ENCODE measurements at regions not wholly inside any gene's neighbourhood (a gene's known extent, or its start where the extent isn't known, plus 50 kb on each side); places are given as distances from the start of the nearest gene placed in this dataset.

DNA sequence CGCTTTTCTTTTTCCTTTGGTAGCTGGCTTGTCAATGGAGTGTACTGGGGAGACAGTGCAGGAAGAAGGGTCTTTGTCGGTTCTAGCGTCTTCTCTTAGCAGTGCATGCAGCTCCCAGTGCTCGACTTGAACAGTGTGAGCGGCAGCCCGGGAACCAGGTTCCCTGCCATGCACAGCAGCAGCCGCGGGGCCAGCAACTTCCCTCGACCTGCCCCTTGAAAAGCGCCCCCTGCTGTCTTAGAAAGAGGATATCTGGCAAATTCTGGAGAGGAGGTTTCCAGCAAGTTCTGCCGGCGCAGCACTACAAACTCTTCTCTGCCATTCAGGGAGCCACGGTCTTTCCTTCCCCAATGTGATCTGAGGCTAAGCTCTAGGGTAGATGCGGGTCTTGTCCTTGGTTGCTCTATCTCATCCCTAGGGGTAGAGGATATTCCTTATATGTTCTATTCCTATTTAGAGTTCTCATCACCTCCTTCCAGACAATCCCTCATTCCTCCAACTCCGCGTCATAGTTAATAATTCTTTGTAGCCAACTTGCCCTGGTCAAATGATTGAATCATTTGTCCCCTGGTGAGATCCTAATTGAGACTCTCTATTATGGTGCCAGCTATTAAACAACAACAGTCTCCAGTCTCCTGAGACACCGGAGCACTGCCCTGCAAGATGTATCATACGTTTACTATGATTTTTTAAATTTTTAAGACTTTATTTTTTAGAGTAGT, 451.3 kb downstream of the PMP22 start:
- DNase-seq (ENCODE audit: low spot score): peak; percentile 20

DNA sequence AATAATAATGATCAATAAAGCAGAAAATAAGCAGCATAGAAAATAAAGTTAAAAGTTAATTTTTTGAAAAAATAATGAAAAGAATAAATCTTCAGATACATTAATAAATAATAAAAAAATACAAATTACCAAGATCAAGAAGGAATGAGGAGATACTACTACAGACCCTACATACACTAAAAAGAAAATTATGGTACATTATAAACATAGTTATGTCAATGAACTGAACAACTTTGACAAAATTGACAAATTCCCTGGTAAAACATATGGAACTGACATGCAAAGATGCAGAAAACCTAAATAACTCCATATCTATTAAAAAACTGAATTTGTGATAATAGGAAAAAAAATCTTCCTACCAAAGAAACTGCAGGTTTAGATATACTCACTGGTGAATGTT, 456.7 kb downstream of the PMP22 start:
- DNase-seq (ENCODE audit: low spot score): no peak

DNA sequence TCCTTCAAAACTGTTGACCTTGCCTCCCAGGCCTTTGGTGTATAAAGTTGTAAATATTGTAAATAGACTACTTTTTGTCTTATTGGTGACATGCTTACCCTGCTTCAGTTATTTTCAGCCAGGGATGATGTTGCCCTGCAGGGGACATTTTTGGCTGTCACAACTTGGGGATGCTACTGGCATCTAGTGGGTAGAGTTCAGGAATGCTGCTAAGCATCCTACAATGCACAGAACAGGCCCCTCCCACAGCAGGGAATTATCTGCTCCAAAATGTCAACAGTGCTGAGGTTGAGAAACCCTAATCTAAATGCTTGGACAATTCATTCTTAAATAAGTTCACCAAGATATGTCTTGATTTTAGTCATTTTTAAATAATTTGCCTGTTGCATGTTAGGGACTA, 459.8 kb downstream of the PMP22 start:
- DNase-seq (ENCODE audit: low spot score): no peak

DNA sequence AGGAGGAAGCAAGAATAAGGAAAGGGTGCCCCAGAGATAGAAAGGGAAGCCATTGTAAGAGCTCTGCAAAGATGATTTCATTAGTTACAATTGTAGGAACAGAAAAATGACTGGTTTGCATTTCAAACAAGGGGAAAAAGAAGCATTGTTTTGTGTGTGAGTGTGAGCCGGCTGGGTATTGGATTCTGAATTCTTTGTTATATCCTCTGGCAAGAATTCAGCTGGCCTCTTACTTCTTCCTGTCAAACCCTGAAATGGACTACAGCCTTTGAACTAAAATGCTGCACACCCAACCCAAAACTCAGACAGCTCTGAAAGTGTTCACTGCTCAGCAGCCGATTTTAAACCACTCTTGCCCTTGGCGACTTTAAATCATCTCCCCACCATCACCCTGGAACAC, 461.3 kb downstream of the PMP22 start:
- no peak for DNase-seq (ENCODE audit: low spot score)

DNA sequence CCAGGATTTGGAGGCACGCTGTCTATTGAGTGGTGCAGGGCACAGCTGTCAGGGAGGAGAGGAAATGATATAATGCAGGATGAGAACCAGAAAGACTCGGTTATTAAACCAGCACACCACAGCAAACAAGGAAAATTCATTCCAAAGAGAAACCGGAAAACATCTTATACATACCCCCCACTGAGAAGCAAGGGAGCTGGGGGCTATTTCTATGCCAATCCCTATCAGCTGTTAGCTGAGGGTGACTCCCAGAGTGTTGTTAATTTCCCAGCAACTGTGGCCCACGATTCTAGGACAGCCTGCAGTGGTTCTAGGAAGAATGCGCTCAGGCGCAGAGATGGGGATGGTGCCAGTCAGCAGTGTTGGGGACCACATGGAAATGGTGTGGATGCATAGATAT, 467.3 kb downstream of the PMP22 start:
- DNase-seq (ENCODE audit: low spot score): no peak

DNA sequence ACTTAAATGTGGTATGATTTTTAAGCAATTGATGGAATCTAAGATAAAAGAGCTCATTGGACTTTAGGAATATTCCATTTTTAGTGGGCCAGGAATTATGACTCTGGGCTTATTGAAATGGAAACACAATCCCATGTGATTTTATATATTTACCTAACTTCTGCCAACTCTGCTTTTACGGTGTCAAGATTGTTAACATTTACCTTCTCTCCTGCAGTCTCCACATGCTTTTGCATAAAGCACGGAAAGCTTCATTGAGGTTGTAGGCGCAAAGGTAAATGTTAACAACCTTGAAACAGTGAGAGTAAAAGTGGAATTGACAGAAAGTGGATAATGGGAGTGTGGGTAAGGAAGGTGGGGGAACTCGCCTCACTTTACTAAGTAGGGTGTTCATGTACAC, 468.1 kb downstream of the PMP22 start:
- no peak for DNase-seq (ENCODE audit: low spot score)

DNA sequence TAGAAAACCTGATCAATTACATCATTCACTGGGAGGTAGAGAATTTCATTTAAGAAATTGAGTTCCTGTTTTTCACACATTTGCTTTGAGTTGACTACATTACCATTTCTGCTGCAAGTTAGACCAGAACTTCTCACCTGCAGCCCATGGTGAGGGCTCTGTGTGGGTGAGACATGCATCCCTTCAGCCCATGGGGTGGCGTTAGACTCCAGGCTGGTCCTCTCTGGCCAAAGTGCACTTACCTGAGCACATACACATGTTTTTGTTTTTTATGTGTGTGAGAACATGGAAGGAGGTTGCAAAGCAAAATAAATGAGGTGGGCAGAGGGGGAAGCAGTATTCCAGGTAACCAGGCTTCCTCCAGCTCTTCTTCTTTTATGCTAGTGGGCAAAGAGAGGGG, 470.2 kb downstream of the PMP22 start:
- no peak for DNase-seq (ENCODE audit: low spot score)

DNA sequence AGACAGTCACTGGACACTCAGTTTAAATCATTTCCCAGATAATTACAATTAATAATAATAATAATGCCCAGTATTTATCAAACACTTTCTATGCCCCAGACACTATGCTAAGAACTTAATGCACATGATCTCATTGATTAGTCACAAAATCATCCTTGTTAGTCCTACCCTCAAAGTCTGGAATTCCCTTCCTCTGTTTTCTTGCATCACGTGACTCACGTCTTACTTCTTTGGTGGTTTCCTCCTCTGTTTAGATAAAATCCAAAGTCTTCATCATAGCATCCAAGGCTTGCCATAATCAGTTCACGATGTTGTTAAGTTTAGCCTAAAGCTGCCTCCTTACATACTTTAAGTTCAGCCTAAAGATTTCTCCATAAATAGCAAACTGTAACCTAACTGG, 471.9 kb downstream of the PMP22 start:
- no peak for DNase-seq (ENCODE audit: low spot score)

DNA sequence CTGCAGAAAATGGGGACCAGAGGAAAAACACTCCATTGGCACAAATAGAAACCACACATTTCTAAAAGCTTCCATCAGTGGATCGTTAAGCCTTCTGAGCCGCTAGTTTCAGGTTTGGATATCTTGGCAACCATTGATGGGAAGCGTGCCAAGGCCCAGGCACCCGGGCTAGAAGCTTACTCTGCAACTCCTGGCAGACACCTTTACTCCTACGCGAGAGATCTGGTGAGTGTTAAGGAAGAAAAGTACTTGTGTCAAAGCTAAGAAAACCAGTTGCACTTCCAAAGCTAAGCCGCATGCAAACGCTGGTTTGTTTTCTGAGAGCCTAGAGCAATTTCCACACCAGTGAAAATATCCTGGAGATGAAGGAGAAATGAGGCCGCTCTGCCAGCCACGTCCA, 472.4 kb downstream of the PMP22 start:
- DNase-seq (ENCODE audit: low spot score): no peak

DNA sequence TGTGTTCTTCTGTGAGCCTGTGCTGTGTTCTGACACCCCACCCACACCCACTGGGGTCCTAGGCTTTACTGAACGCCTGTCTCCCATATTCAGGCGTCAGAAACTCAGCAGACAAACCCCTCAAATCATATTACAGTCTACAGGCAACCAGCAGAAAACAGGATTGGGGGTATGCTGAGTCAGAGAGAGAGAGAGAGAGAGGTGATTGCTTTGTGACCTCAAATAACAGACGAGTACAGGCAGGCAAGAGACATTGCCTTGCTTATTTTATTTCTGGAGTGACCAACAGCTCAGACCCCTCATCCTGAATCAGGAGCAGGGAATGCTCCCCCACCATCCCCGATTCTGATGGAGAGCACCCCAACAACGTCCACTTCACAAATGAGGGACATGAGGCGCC, 473.9 kb downstream of the PMP22 start:
- DNase-seq (ENCODE audit: low spot score): no peak

DNA sequence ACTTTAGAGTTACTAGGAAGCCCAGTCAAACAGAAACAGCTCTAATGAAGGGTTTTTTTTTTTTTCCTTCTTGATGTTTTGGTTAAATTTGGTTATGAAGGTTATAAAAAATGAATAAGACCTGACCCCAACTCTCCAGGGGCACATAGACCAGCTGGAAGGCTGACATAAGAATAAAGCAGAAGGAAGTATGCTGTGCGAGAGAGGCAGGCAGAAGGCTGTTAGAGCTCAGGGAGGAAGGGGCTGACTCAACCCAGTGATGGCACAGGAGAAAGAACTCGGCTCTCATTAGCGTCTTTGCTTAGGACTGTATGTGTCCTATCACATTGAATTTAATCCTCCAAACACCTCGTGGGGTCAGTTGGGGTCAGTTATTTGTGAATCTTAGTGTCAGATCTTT, 474.6 kb downstream of the PMP22 start:
- no peak for DNase-seq (ENCODE audit: low spot score)

DNA sequence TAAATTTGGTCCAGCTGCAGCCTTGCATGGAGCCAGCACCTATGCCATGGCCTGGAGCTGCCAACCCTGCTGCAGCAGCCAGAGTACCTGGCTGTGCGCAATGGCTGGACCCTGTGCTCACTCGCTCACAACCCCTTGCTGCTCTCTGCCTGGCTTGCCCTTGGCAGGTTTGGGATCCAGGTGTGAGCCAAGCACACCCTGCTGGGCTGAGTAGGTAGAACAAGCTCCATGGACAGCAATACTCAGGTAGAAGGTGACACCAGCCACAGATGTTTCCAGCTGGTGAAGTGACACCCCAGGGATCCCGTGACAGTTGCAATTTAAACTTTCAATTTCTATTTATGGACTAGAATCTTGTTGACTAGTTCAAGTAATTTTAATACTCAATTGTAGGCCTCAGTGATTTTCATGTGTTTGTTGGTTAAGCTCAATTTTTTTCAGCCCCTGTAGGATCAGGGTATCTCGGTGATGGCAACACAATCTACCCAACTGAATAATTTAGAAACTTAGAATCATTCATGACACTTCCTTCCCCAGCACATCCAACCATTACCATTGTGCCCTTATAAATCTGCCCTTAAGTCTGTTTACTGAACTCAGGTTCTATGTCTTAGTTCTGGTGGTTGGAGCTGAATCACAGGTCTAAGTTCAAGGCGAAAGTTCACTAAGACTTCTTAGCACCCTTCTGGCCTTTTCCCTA, 480.0 kb downstream of the PMP22 start:
- peak; percentile 18 for DNase-seq (ENCODE audit: low spot score)

DNA sequence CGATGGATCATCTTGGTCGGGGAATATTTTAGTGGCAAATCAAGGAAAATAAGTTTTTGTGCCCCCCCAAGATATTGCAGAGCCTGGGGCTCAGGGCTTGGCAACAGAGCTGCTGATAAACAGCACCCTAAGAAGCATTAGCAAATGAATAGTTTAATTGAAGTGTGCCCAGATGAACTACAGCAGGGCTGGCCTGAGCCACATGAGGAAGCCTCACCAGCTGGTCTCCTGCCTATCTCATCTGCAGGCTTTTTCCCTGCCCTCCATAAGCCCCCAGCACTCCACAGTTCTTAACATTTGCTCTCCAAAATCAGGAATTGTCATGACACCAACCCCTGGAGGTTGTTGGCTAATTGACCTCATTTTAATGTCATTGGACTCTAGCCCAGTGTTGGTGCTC, 480.2 kb downstream of the HS3ST3B1 start:
- no peak for DNase-seq (ENCODE audit: low spot score)

DNA sequence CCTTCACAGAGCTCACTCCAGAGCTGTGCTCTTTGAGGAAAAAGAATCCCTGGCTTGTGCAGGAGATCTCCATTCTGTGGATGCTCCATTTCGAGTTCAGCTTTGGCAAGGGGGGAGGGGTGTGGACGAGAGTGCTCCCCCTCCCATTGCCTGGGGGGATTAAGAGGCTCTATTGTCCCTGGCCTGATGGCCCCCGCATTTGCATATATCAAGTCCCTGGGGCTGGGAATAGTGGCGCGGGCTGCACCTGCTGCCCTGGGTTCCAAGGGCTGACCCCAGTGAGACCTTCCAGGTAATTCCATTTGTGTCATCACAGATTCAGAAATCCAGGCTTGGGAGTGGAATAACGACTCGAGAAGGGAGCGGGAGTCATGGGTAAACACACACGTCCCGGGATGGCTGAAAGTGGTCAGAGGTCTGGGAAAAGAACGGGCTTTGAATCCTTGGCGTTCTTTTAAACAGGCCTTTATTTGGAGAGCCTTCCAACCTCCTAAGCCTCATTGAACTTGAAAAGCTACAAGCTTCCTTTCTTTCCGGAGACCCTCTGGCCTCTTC, 479.3 kb downstream of the HS3ST3B1 start:
- no peak for DNase-seq (ENCODE audit: low spot score)

DNA sequence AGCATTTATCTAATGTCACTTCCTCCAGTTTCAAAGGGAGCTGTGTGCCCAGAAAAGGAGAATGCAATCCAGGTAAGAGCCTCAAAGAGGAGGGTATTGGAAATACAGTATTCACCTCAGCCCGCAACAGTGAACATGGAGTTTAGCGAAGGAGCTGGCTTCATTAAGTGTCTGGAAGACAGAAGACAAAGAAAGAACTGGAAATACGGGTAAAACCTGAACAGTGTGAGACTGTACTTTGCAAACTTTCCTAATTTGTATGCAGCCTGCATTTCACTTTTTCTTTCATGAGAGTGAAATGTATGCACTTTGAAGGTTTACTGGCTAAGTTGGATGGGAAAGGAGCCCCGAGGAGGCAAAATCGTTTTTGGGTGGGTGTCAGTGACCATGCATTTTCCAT, 478.4 kb downstream of the HS3ST3B1 start:
- DNase-seq (ENCODE audit: low spot score): no peak

DNA sequence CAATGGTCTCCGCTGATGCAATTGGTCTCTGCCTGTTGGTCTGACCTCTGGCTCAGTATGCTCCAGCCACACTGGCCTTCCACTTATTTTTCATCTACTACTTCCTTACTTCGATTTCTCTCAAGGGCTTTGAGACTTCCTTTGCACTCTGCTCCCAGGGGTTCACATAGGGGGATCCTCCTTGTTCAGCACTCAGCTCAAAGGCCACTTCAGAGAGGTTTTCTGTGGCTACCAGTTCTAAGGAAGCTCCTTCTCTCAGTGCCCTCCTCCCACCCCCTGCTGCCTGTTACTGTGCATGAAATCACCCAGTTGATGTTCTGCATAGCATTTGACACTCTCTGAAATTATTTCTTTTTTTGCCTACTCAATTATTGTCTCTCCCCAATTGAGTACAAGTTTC, 476.4 kb downstream of the HS3ST3B1 start:
- no peak for DNase-seq (ENCODE audit: low spot score)

DNA sequence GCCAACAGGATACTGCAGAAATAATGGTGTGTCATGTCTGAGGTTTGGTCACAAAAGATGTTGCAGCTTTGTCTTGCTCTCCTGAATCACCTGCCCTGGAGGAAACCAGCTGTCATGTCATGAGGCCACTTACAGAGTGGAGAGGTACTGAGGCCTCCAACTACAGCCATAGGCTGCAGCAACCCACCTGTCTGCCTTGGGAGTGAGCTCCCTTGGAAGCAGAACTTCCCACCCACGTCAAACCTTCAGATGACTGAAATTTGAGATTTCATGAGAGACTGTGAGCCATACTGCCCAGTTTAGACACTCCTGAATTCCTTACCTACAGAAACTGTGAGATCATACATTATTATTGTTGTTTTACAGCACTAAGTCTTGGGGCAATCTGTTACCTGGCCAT, 475.9 kb downstream of the HS3ST3B1 start:
- no peak for DNase-seq (ENCODE audit: low spot score)

DNA sequence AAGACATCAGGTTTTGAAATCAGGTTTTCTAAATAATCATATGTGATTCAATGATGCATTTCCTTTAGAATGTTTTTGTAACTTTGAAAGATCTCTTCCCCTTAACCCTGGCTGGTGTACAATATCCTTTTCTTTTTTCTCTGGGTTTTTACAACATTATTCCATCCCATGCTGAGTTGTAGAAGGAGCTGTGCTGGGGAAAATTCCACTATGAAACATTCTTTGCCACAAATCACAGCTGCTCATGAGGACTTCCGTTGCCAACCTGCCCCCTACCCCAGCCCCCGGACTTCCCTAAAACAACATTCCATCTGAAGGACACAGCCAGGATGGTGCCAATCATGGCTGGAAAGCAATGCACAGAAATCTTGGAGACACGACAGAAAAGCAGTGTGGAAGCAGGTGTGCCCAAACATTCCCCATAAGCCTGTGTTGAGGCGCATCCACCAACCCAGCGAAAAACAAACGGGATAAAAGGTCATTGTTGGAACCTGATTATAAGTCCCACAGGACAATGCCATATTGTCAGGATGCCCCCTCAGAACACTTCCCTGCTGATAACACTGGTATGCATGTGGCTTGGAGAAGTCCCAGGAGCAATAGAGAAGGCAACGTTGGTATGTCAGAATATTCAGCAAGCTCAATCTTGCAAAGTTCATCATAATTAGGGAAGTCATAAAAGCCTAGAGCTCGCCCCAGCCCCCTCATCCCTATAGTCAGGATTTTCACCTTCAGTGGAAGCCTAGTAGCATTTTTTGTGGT, 475.0 kb downstream of the HS3ST3B1 start:
- no peak for DNase-seq (ENCODE audit: low spot score)

DNA sequence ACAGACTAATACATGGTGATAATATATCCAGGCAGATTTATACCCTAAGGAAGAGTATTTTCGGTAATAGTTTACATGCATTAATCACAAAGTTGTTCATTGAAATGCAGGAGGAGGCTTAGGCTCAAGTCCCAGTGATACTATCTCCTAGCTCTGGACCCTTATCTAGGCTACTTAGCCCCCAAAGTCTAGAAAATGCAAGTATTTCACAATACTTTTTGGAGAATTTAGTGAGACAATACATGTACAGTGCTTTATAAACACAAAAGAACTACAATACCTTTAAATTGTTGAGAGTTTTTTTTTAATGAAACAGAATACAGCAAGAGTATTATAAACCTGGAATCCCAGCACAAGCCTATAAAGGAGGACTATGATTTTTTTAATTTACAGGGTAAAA, 473.9 kb downstream of the HS3ST3B1 start:
- no peak for DNase-seq (ENCODE audit: low spot score)

DNA sequence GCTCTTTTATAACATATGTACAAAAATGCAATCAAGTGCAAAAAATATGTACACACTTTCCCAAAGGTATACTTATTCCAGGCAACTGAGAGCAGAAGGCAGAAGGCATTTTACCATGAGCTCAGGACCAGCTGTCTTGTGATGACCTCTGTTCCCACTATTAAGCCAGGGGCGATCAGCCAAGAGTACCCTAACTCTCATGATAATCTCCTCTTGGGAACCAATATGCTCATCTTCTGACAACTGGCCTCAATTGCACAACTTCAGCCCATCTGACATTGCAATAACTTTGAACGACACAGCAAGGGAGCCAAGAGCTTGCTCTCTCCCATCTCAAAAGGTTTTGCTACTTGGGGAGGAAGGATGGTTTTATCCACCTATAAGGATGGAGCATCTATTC, 471.9 kb downstream of the HS3ST3B1 start:
- DNase-seq (ENCODE audit: low spot score): no peak

DNA sequence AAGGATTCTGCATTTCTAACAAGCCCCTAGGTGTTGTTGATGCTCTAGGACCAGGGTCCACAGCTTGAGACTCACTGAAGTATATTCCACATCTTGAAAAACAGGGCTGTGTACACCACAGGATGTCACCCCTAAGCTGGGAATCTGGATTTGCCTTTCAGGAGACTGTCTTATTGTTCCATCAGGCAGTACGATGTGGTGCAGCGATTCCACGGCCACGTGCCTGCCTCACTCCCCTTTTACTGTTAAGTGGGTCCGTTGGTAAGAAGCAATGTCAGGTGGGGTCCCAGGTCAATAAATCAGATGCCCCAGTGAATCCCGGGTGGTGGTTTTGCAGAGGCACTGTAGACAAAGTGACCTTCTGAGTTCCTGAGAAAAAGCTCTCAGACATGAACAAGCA, 470.7 kb downstream of the HS3ST3B1 start:
- DNase-seq (ENCODE audit: low spot score): no peak

DNA sequence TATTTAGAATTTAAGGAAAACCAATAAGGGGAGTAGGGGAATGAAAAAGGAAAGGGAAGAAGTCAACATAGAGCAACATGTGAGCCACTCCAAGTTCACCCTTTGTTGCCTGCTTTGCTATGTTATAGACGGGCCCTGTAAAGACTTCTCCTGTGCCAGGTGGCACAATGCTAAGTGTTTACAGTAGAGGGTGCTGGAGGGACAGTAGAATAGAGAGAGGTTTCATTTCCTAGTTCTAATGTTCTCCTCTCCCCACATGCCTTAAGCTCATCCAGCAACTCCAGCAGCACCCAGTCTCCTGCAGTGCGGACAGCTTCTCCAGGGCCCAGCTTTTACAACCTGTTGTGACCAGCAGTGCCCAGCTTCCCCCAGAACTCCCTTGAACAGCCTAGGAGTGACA, 468.0 kb downstream of the HS3ST3B1 start:
- DNase-seq (ENCODE audit: low spot score): no peak

Data from CD4-positive, alpha-beta T cell treated with Interleukin-6 at 100 ng/mL for 8 hours (primary cell).